HG03097 (cell line): ENCODE measurements at regions not wholly inside any gene's neighbourhood (a gene's known extent, or its start where the extent isn't known, plus 50 kb on each side); places are given as distances from the start of the nearest gene placed in this dataset.
A peak's percentile ranks its signal among the peaks of the same experiment; 100 is the strongest.

Source experiments
- ATAC-seq: cut with Tn5 transposase; IDR thresholded peaks from one replicate; pipeline ENCODE4 v1.9.1; 2021; ENCODE audit not compliant: unreplicated experiment, low FRiP score

GRCh38 chr4:162661913-162662312, 498.1 kb upstream of the FSTL5 start:
- ATAC-seq: no peak

- no peak for ATAC-seq
Observed at GRCh38 chr4:162659716-162660115, 495.9 kb upstream of the FSTL5 start.

DNA sequence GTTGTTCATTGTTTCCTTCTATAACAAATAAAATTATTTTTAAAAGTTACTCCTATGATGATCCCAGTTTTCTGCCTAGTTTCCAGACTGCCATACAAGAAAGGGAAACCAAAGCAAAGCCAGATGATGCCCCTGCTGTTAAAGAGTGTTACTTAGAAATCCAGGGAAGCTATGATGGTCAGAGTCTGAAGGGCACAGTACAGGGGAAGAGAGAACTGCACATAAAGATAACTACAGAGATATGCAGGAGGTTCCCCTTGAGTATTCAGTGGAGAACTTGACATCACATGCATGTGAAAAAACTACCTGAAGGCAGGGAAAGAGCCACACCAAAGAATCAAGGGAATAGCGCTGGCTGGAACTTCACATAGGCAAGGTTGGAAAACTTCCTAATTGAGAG, 494.2 kb upstream of the FSTL5 start:
- no peak for ATAC-seq

GRCh38 chr4:162650166-162650565, 486.4 kb upstream of the FSTL5 start:
- ATAC-seq: no peak

- no peak for ATAC-seq
Observed at GRCh38 chr4:162645381-162645780, 481.6 kb upstream of the FSTL5 start.

- ATAC-seq: no peak
Observed at GRCh38 chr4:162644346-162644745, 480.5 kb upstream of the FSTL5 start.

DNA sequence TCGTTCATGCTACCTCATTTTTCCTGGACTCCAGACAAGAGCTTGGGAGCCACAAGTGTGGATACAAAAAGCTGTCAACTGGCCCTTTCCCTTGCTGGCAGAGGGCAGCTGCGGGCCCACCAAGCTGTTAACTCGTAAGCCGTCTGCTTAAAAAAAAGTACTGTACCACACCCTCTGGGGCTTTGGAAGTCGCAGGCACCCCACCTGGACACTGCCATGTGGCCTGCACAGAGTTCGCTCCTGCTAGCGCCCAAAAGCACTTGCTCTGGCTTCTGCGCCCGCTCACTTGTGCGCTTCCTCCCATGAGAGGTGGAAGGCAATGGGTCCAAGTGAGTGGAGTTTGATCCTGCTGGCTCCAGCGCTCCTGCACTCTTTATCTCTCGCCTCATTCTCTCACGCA, 476.4 kb upstream of the FSTL5 start:
- ATAC-seq: no peak

DNA sequence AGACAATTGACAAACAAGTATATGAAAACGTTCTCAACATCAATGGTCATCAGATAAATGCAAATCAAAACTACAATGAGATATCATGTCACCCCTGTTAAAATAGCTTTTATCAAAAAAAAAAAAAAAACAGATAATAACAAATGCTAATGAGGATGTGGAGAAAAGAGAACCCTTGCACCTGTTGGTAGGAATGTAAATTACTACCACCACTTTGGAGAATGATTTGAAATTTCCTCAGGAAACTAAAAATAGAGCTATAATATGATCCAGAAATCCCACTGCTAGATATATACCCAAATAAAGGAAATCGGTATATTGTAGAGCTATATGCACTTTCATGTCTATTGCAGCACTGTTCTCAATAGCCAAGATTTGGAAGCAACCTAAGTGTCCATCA, 470.6 kb upstream of the FSTL5 start:
- ATAC-seq: no peak

GRCh38 chr4:162622664-162623063, 458.9 kb upstream of the FSTL5 start:
- ATAC-seq: no peak

DNA sequence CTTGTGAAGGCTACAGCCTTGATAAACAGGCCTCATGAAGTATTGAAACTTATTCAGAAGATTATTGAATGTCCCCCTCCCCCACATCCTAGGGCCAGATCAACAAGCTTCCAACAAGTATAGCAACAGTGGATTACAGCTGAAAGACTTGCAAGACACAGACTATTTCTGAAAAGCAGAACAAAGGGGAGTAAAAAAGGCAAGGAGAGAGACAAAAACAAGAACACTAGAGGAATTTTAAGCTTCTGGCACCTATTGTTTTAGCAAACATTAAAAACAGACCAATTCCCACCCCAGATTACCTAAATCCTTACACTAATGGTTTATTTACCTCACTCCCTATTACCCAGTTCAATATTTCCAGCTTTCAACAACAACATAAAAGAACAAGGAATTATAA, 446.3 kb upstream of the FSTL5 start:
- no peak for ATAC-seq

- no peak for ATAC-seq
Observed at GRCh38 chr4:162586266-162586665, 422.5 kb upstream of the FSTL5 start.

GRCh38 chr4:162582180-162582579, 418.4 kb upstream of the FSTL5 start:
- no peak for ATAC-seq

DNA sequence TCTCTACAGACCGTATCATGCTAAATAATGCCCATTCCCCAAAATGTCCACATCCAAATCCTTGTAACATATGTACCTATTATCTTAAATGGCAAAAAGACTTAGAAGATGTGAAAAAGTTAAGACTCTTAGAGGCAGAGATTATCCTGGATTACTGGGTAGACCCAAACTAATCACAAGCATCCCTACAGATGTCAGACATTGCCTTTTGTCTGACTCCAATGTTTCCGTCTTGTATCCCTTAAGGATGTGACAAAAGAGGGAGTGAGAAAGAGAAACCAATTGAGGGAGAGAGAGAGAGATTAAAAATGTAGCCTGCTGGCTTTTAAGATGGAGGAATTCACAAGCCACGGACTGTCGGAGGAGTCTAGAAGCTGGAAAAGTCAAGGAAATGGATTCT, 401.9 kb upstream of the FSTL5 start:
- ATAC-seq: no peak

- no peak for ATAC-seq
Observed at GRCh38 chr4:162560073-162560472, 396.3 kb upstream of the FSTL5 start.

DNA sequence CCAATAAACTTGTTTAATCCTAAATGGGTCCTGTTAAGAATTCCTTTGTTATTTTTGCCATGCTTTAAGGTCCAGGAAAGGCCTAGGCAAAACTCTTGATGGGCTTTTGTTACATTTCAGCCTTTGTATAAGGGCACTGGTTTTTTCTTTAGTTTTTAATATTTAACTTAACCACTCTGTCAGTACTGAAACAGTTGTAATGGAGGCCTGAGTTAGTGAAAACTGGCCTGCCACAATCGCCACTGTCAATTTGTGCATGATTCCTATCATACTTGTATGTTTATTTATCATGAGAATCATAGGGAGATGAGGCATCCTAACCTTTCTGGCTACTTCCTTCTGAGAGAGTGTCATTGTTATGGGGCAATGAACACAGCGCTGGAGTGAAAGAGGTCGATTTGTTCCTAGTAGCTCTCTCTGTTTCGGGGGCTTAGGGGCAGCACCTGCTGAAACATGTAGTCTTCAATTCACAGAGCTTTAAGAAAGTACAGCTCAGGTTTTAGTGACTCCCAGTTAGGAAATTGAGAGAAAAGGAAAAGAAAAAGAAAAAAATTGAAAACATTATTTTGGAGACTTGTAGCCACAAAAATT, 393.8 kb upstream of the FSTL5 start:
- peak; percentile 85 for ATAC-seq

DNA sequence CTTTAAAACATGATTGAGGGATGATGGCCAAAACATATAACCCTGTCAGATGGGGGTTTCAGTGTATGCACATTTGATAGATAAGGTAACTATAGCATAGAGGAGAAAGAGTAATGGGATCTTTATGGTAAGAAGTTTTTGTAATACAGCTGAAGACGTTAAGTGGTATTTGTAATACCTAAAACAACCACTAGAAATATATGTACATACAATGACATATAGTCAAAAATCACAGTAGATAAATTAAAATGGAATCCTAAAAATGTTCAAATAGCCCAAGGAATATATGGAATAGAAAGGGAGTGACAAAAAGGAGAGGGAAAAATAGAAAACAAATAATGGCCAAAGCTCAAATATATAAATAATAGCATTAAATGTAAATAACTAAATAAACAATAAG, 371.3 kb upstream of the FSTL5 start:
- ATAC-seq: no peak

DNA sequence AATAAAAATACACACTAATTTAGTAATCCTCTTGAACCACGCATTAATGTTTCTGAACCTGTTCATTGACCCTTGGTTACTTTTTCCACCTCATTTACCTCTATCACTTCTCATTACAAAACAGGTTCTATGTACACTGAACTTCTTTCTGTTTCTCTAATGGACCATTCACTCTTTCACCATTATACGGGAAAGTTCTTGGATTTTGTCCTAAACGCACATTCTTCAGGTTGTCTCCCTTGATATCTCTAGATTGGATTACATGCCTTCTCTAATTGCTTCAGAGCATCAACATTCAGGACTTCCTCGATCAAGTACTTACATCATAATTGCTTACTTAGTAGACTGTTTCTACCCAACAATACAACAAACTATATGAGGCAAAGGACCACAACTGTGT, 359.4 kb upstream of the FSTL5 start:
- ATAC-seq: no peak

- ATAC-seq: no peak
Observed at GRCh38 chr4:162522724-162523123, 358.9 kb upstream of the FSTL5 start.

DNA sequence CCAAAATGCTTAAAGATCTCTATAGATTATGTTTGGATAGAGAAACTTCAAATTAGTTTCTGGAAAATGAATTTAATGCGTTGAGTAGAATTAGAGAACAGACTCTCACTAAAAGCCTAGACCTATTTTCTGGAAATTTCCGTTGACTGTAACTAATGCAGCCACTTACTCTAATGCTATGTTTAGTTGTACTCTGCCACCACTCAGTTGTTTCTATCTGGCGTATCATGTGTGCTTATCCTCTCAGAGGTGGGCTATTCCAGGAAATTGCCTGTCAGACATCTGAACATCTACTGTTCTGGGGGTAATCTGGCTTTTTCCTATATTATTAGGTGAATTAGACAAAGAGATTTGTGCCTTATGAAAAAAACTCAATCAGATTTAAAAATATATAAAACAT, 347.1 kb upstream of the FSTL5 start:
- ATAC-seq: no peak

DNA sequence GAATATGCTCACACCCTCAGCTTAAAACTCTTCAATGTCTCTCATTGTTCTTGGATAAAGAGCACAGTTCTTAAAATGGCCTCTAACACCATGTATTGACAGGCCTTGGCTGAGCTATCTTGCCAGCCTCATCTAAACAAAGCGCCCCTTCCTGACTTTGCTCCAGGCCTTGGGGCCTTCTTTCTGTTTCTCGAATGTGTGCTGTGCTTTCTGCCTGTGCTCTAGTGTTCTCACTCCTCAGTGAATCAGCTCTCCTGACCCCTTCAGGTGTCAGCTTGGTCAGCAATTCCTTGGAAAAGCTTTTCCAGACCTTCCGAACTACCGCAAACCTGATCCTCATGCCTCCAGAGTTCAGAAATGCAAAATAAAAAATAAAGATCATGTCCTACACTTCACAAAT, 346.3 kb upstream of the FSTL5 start:
- no peak for ATAC-seq

DNA sequence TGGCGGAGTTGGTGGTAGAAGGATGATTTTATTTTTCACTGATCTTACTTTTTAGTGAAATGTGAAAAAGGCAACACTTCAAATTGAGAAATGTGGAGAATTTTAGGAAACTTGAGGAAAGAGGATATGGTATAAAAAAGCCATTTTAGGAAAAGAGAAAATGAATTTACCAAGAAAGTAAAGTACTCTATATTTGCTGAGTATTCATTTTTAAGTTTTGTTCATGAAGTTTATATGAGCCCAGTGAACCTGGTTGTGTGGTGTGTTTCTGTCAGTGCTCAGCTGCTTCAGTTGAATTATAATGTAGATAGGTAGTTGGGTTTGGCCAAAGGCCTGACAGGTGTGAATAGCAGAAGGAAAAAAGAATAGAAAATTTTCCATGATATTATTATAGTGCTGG, 345.5 kb upstream of the FSTL5 start:
- no peak for ATAC-seq

DNA sequence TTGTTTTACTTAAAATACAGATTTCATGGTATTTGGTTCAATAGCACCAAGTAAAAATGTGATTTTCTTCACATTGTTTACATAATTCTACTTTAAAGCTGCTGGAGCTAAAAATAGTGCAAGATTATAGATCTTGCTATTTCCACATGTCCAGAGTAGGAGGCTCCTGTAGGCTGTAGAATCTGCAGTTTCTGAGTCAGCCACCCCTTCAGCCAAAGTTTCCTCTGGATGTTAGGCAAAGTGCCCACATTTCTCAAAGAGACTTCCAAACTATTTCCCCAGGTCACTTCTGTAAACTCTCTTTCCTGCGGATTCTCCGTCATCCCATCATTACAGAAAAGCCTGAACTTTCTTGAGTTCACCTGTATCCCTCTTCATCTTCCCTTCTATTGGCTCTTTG, 342.5 kb upstream of the FSTL5 start:
- no peak for ATAC-seq

DNA sequence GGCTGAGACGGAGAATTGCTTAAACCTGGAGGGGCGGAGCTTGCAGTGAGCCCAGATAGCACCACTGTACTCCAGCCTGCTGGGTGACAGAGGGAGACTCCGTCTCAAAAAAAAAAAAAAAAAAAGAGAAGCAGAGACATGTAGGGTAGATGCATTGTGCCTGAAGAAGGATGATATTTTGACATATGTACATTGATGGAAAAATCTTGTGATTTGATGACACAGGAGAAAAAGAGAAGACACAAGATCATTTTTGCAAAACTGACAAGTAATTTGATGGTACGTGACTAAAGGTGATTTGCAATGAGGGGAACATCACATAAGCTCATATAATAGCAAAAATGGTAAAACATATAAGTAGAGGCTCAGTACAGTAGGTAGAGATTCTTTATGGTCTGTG, 340.1 kb upstream of the FSTL5 start:
- ATAC-seq: no peak
